GM18499 (cell line): ENCODE measurements at regions not wholly inside any gene's neighbourhood (a gene's known extent, or its start where the extent isn't known, plus 50 kb on each side); places are given as distances from the start of the nearest gene placed in this dataset.
"Not testable (repeated sequence)": the region's sequence is repeated elsewhere in the genome, so short reads cannot be mapped to it uniquely, and the experiment has no call there.

Experiments
- ATAC-seq: cut with Tn5 transposase; IDR thresholded peaks from one replicate; pipeline ENCODE4 v1.9.1; 2021; ENCODE audit warnings: moderate number of reproducible peaks; ENCODE audit not compliant: insufficient read depth, unreplicated experiment

GRCh38 chr9:42325142-42325541 lies 141.7 kb downstream of the SPATA31A6 start:
- not testable (repeated sequence) for ATAC-seq

- not testable (repeated sequence) for ATAC-seq
Measured at GRCh38 chr9:42325561-42325960, 142.1 kb downstream of the SPATA31A6 start.

DNA sequence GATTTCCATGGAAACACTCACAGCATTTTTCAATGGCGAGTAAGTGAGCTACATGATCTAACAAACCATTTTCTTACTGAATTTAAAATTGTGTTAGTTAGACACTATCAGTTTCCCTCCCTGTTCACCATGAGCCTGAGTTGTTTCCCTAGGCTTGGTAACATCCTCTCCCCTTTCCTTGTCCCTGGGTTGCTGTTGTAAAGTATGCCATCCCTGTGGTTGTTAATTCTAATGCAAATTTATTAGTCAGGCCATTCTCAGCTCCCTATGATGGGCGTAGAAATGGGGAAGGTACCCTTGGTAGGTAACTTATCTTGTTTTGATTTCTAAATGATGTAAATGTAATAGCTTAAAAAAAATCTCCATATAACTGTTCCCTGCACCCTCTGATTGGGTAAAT lies 143.0 kb downstream of the SPATA31A6 start:
- not testable (repeated sequence) for ATAC-seq

- ATAC-seq, result not testable (repeated sequence)
Measured at GRCh38 chr9:42335342-42335741, 151.9 kb downstream of the SPATA31A6 start.

DNA sequence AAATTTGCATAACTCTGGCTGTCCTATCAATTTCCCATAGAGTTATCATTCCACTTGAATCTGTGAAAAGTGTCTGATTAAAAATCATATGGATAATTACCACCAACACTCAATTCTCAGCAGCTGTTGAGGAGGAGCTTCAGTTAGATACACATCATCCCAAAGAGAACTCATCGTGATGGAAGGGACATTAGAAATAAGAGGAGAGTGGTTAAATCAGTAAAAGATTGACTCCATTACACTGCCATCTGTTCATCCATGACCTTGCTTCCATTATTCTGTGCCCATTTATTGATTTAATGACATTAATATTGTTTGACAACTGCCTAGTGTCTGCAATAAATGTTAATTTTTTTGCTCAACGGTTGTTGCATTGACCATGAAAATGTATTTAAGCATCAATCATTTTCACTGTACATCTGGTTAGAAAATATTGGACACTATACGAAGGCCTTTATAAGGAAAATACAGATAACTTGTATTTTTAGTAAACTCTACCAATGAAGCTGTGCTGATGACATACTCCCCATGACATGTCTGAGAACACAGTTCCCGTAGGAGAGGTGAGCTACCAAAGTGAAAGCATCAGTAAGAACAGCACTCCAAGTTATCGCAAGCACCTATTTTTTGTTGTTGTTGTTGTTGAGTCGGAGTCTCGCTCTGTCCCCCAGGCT lies 152.7 kb downstream of the SPATA31A6 start:
- ATAC-seq, result not testable (repeated sequence)

GRCh38 chr9:42338275-42338674 lies 154.8 kb downstream of the SPATA31A6 start:
- ATAC-seq, result not testable (repeated sequence)

- ATAC-seq, result not testable (repeated sequence)
Measured at GRCh38 chr9:42339671-42340434, 156.4 kb downstream of the SPATA31A6 start.

DNA sequence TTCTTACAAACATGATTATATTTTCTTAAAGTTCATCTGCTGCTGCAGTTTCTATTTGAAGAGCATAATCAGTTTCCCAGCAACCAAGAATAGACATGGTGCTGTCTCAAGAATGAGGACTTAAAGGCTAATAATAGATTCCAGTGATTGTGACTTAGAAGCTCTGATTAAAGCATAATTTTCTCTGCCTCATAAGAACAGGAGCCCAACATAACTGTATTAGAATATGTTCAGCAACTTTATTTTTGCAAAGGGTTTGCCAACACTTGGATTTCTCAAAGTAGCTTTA lies 156.9 kb downstream of the SPATA31A6 start:
- ATAC-seq, result not testable (repeated sequence)

DNA sequence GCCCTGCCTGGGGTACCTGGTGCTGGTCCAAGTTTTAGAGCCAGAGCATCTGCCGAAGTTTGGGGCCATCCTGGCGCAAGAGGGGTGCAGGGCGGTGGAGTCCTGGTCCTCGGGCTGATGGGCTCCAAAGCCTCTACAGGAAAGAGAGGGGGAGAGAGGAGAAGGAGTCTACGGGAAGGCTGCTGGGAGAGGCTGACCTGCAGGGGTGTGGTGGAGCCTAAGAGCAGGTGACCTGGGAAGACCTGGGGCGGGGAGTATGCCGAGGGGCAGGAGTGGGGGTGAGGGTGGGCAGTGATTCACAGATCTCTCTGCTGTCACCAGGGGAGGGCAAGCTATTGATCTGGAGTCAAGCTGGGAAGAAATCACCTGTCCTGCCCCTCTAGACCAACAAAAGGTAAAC lies 158.4 kb downstream of the SPATA31A6 start:
- not testable (repeated sequence) for ATAC-seq

- ATAC-seq, result not testable (repeated sequence)
Measured at GRCh38 chr9:42342297-42342696, 158.8 kb downstream of the SPATA31A6 start.

- not testable (repeated sequence) for ATAC-seq
Measured at GRCh38 chr9:42344508-42344907, 161.0 kb downstream of the SPATA31A6 start.

GRCh38 chr9:42346916-42347315 lies 163.5 kb downstream of the SPATA31A6 start:
- not testable (repeated sequence) for ATAC-seq

GRCh38 chr9:42349181-42349580 lies 165.7 kb downstream of the SPATA31A6 start:
- not testable (repeated sequence) for ATAC-seq

DNA sequence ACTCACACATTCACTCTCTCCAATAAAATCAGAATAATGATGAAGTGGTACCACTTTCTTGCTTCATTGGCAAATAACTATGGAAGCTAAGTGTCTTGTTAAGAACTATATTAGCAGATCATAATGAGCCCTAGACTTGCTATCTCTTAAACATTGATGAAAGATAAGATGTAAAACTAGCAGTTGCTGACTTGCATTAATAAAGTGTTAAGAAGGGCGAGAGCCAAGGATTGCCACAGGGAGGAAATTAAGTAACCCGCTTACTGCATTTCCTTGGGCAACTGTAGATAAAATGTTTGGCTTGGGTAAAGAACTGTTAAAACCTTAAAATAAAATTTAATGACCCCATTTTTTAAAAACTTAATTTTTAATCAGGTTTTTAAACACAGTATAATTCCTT lies 167.0 kb downstream of the SPATA31A6 start:
- not testable (repeated sequence) for ATAC-seq

DNA sequence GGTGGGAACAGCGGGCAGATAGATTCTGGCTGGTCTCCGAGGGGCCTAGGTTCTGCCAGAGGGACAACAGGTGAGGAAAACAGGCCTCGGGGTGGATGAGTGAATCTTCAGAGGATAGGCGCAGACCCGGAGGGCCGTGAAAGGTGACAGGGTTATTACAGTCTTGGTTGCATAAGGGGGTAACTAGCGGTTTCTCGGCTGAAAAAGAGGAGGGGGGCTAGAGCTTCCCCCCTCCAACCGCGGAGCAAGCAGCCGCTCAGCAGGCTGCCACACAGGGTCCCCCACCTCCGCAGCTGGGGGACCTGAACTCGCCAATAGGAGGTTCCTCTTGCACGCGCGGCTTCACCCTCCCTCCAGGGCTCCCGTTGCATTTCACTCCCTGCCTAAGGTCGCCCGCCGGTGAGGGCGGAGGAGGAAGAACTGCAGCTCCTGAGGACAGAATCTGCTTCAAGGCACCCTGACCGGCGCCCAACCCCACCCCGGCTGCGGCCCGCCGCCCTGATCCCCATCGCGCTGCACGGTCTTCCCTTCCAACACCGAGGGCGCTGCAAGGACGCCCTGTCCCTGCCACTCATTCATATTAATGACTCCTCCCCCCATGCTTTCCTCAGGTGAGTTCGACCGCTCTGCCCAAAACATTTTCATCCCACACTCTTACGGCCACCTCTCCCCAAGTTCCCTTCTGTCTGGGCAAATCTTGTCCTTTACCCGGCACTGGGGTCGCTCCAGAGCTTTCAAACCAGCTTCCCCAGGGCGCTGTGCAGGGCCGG lies 174.3 kb downstream of the SPATA31A6 start:
- ATAC-seq, result not testable (repeated sequence)

GRCh38 chr9:42358626-42359247 lies 175.3 kb downstream of the SPATA31A6 start:
- not testable (repeated sequence) for ATAC-seq

GRCh38 chr9:42364410-42365243 lies 181.2 kb downstream of the SPATA31A6 start:
- ATAC-seq, result not testable (repeated sequence)

DNA sequence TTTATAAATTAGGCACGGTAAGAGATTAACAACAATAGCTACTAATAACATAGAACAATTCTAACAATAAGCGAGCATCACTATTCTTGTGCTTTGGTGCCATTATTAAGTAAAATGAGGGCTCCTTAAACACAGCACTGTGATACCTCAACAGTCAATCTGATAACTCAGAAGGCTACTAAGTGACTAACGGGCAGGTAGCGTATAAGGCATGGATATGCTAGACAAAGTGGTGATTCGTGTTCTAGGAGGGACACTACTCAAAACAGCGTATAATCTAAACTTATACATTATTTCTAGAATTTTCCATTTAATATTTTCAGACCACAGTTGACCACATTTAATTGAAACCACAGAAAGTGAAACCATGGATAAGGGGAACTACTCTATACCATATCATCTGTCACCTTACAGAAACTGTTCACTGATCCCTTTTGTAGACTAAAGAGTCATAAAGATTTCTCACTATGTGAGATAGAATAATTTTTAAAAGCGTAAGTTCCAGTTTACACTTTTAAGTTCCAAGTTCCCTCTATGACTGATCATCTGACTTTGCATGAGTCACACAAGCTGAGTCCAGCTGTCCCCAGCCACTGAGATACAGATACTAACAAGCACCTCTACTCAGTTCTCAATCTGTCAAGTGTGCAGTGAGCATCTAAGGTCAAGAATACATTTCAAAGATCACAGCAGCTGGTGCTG lies 181.9 kb downstream of the SPATA31A6 start:
- peak; percentile 86 for ATAC-seq

DNA sequence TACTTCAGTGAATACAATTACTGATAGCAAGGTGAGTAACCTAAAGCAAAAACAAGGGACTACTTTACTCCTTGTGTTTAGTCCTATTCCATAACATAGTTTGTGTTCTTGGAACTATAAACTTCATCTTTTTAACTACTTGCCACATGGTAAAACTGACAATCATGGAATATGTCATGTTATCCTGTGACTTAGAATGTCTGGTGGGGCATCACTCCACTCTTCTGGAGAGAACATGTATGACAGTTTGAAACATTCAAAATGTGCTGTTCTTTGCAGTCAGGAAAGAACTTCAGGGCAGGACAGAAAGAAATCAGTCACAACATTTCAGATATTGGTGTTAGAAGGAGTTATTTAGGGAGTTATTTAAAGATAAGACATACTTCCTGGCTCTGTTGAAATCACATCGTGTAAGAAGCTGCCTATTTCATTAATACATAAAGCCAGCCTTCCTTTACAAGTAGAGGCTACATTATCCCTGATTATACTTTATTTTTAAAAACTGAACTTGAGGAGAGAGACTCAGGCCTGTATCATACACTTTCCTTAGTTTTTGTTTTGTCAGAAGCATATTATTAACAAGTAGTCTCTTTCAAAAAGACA lies 184.9 kb downstream of the SPATA31A6 start:
- ATAC-seq, result not testable (repeated sequence)
